Iris pigment epithelial cell (primary cell): ENCODE measurements at regions not wholly inside any gene's neighbourhood (a gene's known extent, or its start where the extent isn't known, plus 50 kb on each side); places are given as distances from the start of the nearest gene placed in this dataset.

Experiments
- DNase-seq: peaks from one replicate; pipeline ENCODE4 v3.0.0-alpha.2; 2011; ENCODE audit warnings: low read depth

- peak; percentile 42 for DNase-seq
Observed at GRCh38 chr18:25873833-25874232, 216.6 kb downstream of the SS18 start.

- DNase-seq = no peak
Observed at GRCh38 chr18:25866331-25866730, 224.1 kb downstream of the SS18 start.

DNA sequence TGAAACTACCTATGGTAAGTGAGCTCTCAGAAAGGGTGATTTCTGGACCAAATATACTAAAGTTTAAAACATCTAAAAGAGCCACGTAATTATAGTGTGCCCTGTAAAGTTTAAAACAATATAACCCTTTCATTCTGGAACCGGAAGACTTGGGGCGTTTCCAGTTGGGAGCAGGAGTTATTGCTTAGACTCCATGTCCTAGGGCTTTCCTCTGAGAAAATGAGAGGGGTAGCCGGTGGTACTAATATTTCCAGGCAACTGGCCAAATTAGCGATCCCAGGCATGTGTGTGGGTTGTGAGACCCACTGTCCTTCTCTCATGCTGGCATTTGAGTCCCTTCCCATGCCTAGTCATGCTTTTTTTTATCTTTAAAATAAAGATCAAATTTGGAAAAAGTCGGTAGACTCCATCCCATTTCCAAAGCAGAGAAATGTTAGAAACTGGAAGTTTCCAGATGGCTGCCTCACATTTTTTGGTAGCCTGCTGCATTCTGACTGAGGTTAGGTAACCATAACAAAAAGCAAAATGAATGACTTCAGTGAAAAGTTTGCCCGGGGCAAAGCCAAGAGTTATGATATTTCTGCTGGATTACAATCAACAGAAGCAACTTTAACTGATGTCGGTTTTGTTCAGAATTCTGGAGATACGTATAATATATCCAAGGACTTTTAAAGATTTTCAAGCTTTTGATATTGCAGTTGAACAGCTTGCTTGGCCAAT, 227.4 kb downstream of the SS18 start:
- no peak for DNase-seq

DNA sequence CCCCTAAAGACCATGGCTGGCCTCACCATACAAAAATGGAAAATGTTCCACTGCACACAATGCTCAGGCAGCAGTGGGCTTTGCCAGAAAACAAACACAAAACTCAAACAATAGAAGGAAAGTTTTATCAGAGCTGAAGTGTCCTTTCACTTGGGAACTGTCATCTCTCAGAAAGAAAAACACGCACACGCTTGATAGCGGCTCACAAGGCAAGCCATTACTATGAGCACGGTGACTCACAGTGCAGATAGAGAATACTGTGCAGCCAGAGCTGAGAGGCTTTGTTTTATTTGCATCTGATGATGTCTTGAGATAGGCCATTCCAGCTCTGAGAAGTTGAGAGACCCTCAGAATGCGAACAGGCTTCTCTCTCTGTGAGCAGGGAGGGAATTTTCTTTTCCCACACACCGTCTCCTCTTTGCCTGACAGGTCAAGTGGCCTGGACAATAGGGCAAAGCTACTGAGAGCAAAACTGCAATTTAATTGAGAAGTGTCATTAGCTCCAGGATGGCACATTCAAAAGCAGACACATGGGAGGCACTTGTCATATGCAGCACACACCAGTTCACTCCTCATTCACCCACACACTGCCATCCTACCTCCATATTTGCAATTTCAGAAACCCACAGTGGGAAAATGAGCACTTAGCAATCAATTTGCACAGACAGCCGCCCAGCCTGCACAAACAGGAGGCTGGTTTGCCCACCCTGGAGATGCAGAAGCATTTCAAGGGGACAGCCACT, 236.6 kb downstream of the SS18 start:
- no peak for DNase-seq

DNA sequence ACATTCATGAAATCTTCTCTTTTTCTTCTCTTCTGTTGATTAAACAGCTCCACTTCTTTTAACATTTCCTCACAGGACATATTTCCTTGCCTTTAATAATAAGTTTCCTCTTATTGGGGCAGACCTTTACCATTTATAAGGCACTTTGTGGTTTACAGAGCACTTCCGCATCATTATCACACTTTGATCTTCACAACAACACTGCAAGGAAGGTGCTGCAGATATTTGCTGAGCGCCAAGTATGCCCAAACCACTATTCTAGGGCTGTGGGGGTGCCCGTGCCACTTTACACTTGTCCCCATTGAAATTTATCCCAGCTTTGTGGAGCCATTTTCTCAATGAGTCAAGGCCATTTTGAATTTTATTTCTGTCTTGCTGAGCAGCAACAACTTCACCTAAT, 246.6 kb downstream of the SS18 start:
- DNase-seq = no peak

DNA sequence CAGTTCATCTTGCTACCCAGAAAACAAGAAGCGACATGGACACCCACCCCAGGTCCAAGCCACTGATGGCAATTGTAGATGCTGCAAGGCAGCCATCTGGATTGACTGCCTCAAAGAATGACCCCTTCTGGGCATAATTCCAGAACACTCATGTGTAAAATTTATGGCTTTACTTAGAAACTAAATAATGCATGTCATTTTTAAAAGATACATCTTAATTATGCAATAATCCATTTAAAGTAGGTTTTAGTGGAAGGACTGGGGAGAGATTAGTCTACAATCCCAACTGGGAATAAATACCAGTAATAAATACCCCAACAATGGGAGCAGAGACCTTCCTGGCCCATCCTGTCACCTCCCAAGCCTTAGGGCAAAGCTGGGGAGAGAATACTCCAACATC, 247.7 kb downstream of the SS18 start:
- no peak for DNase-seq

- no peak for DNase-seq
Observed at GRCh38 chr18:25834061-25834460, 256.4 kb downstream of the SS18 start.

DNA sequence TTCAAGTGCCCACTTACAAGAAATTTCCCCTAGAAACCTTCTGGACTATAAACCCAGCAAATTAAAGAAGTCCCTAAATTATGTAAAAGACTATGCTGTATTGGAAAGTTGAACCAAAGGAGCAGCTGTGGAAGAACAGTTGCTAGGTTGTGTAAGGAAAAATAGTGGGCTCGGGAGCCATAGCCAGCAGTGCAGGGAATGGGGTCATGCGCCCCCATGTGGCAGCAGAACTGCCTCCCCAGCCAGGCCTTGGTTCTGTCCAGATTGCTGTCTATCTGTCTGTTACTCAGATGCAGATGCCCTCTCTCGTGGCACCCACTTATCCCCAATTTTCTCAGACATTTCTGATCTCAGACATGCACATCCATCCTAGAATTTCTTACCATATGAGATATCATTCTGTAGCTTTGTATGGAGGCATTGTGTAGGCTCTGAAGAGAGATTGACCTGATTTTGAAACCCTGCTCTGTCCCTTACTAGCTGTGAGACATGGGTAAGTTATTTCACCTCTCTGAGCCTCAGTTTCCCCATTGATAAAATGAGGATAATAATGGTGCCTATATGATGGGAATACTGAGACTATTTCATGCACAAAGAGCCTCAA, 258.3 kb downstream of the SS18 start:
- peak; percentile 63 for DNase-seq

DNA sequence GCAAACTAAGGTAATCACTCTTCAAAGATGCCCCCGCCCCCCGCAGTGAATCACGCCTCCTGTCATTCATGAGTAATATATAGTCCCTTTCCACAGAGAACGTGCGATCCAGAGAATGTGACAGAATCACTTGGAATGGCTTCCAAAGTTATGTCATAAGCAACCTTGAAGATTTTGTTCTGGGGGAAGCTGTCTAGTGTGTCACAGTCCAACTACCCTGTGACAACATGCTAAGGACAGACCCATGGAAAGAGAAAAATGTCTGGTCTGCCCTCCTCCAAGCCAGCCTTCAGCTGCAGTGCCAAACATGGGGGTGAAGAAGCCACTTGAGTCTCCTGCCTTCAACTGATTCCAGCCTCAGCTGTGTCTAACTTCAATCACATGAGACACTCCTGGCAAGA, 259.1 kb downstream of the SS18 start:
- no peak for DNase-seq

DNA sequence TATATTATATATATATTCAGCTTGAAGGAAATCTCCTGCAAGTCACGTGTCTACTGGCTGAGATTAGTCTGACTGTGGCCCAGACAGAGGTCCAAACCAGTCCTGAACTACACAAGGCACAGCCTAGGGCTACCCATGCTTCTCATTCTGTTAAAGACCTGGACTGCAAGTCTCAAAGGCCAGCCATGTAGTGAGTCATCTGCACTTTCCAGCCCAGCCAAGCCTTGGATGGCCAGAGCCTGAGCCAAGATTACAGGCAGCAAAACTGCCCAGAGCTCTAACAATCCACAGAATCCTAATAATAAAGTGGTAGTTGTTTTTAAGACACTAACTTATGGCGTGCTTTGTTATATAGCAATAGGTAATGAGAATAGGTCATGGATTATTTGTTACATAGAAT, 259.6 kb downstream of the SS18 start:
- DNase-seq = peak; percentile 81

- DNase-seq = peak; percentile 33
Observed at GRCh38 chr18:25827961-25828561, 262.4 kb downstream of the SS18 start.

DNA sequence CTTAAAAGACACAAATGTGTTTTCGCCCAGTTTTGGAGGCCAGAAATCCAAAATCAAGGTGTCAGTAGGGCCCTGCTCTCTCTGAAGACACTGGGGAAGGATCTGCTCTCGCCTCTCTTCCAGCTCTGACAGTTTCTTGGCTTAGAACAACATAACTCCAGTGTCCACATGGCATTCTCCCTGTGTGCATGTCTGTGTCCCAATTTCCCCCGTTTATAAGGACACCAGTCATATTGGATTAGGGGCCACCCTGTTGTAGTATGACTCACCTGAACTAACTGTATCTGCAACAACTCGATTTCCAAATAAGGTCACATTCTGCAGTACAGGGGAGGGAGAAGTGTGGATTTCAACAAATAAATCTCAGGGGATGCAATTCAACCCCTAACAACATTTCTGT, 263.2 kb downstream of the SS18 start:
- no peak for DNase-seq

- no peak for DNase-seq
Observed at GRCh38 chr18:25826823-25827222, 263.6 kb downstream of the SS18 start.

GRCh38 chr18:25825979-25826776, 264.2 kb downstream of the SS18 start:
- no peak for DNase-seq

- DNase-seq = no peak
Observed at GRCh38 chr18:25825056-25825455, 265.4 kb downstream of the SS18 start.

- no peak for DNase-seq
Observed at GRCh38 chr18:25819746-25820363, 270.6 kb downstream of the SS18 start.

DNA sequence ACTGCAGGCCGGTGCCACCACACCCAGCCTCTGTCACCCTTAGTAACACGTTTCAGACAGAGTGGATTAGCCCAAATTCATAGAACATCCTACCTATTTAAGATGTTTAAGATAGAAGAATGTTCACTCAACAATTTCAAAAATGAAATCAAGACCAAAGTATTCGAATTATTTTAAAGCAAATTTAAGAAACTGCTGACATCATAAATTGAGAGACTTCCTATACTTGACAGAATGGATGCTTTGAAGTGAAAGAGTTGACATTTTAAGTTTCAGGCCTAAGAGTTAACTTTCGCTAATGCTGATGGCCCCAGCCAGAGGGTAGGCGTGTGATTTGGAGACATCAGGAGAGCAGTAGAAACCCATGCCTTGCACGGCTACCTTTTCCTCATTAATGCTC, 271.9 kb downstream of the SS18 start:
- no peak for DNase-seq

DNA sequence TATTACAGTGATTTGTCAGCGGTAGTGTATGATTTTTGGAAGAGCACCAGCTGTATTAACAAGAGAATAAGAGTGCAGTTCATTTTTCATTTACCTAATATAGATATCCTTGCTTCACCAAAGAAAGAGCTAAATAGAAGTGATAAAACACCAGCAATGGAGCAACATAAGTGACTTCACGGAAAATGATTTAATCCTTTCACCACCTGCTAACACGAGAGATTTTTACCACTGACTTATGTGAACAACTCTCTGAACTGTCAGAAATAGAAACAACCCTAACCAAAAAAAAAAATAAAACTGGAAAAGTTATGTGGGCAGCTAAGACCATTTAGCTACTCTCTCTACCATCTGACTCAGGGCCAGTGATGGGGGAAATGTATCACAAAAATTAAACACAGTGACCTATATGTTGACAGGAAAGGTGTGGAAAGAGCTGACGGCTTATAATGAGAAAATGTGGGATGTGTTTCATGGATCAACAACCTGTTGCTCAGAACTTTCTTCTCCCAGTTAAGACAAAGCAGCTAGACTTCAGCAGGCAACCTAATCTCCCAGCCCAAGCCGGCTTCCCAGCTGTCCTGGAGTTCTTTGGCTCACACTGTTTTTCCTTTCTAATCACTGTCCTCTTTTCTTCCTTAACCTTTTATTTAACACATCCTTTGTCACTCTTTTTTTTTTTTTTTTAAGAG, 272.7 kb downstream of the SS18 start:
- no peak for DNase-seq

DNA sequence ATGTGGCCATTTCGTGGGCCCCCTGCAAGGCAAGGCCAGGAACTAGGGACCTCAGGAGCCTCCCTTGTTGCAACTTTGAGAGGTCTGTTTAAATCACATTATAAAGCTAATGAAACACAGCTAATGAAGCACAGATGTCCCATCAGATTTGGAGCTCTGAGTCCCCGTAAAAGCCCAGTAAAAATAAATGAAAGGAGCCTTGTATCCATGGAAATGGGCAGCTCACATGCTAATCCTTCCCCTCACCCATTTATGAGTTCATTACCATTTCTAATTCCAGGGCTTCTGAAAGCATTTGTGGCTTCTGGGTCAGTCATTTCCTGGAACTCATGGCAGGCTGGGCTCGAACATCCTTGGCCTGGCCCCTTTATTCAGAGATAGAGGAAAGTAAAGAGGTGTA, 274.8 kb downstream of the SS18 start:
- no peak for DNase-seq

DNA sequence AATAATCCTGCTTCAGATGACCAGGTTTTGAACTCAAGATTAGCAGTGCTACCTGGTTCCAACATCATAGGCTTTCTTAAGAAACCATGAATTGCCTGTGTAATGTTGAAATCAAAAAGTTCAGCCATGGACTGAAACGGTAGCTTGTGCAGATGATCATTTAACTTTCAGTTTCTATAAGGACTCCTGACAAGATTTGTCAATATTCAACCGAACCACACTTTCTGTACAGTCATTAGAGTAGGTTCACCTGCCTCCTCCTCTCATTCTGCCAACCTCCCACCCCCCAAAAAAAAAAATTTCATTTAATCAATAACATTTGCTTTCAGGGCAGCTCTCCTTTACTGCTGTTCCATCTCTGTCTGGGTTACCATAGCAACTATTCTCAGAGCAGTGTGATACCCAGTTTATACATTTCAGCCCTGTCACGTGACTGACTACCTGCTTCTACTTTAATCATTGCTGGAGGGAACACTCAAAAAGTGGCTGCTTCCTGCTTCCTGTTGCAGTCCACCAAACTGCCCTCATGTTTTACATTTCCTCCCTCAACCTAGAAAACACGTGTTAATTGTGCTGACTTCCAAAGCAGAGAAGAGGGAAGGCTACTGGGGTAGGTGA, 275.5 kb downstream of the SS18 start:
- no peak for DNase-seq

DNA sequence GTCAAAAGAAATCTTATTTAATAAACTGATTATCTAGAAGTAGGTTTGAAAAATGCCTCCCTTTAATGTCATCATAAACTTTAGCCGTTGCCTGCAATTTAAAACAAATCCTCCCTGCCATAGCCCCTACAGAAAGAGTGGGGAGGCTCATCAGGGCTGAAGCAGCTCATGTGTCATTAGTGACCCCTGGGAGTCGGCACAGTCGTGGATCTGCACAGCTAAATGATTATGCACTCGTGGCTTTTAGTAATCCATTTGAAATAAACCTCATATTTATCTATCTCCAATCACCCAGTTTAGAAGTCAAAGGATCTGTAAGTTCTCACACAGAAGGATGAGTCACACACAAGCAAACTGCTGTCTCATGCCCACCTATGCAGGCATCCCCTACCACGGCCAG, 277.3 kb downstream of the SS18 start:
- DNase-seq = no peak
